C4-2B (cell line): ENCODE measurements at regions not wholly inside any gene's neighbourhood (a gene's known extent, or its start where the extent isn't known, plus 50 kb on each side); places are given as distances from the start of the nearest gene placed in this dataset.

Source experiments
- H3K27ac ChIP-seq: fragments of 450-650 bp; 2 replicates; pipeline ENCODE4 v1.5.1; 2017
- ZFX ChIP-seq: fragments of 450-650 bp; IDR thresholded peaks from 2 replicates; pipeline ENCODE4 v1.6.1; 2017
- TF ChIP-seq, protein P1 (sequence below): fragments of 450-650 bp; conservative IDR thresholded peaks from 2 replicates; pipeline ENCODE4 v1.5.1; 2017; ENCODE audit warnings: mild to moderate bottlenecking

GRCh38 chr22:49544286-49544685 lies 283.4 kb downstream of the BRD1 start:
- TF ChIP-seq, protein P1, sequence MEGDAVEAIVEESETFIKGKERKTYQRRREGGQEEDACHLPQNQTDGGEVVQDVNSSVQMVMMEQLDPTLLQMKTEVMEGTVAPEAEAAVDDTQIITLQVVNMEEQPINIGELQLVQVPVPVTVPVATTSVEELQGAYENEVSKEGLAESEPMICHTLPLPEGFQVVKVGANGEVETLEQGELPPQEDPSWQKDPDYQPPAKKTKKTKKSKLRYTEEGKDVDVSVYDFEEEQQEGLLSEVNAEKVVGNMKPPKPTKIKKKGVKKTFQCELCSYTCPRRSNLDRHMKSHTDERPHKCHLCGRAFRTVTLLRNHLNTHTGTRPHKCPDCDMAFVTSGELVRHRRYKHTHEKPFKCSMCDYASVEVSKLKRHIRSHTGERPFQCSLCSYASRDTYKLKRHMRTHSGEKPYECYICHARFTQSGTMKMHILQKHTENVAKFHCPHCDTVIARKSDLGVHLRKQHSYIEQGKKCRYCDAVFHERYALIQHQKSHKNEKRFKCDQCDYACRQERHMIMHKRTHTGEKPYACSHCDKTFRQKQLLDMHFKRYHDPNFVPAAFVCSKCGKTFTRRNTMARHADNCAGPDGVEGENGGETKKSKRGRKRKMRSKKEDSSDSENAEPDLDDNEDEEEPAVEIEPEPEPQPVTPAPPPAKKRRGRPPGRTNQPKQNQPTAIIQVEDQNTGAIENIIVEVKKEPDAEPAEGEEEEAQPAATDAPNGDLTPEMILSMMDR = no peak
- TF ChIP-seq ZFX = no peak

GRCh38 chr22:49543876-49544275 lies 283.8 kb downstream of the BRD1 start:
- H3K27ac ChIP-seq = no peak overlapping the region
- TF ChIP-seq, protein P1 = no peak
- TF ChIP-seq ZFX = no peak

More at GRCh38 chr22:49544286-49544685, 283.4 kb downstream of the BRD1 start:
- H3K27ac ChIP-seq = no peak overlapping the region

GRCh38 chr22:49541693-49542230 lies 285.9 kb downstream of the BRD1 start:
- H3K27ac ChIP-seq = no peak overlapping the region
- no peak for TF ChIP-seq ZFX
- TF ChIP-seq, protein P1 = no peak

- H3K27ac ChIP-seq = no peak overlapping the region
- no peak for TF ChIP-seq ZFX
- TF ChIP-seq, protein P1 = no peak
Measured at GRCh38 chr22:49540913-49541692, 286.6 kb downstream of the BRD1 start.

GRCh38 chr22:49540084-49540912 lies 287.4 kb downstream of the BRD1 start:
- H3K27ac ChIP-seq = no peak overlapping the region
- TF ChIP-seq ZFX = no peak
- TF ChIP-seq, protein P1 = no peak

- no peak overlapping the region for H3K27ac ChIP-seq
Measured at GRCh38 chr22:49538006-49538405, 289.7 kb downstream of the BRD1 start.

More at GRCh38 chr22:49538006-49538405, 289.7 kb downstream of the BRD1 start:
- TF ChIP-seq, protein P1 = no peak
- TF ChIP-seq ZFX = no peak
